ENCODE measurements at regions not wholly inside any gene's neighbourhood (a gene's known extent, or its start where the extent isn't known, plus 50 kb on each side); places are given as distances from the start of the nearest gene placed in this dataset.

DNA sequence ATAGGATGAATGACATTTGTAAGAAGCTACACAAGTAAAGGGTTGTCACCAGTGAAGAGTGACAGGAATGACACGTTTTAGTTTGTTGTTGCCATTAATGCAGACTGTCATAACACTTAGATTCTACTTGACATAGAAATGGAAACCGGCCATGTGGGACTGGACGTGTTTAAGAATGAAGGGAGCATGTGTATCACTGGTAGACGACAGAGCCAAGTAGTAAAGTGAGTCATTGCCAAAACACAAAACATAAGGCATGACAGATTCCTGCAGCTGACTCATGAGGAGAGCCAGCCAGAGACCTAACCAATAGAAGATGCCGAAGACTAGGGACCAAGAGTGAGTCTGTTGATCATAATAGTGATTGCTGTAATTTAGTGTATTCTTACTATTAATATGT lies 106.2 kb upstream of the PLAAT1 start:
- H3K79me2 ChIP-seq (ENCODE audit: insufficient read depth) = no peaks in the 10 kb centered on the region
- H3K4me2 ChIP-seq = 0 out of 2 replicates have a peak overlapping the region, but pooled peaks have one; percentile 6
- no peak overlapping the region for H3K9ac ChIP-seq
- DNase-seq = no peak
- no peak overlapping the region for H3K4me3 ChIP-seq (ENCODE audit: low read depth in 2 of 2, low read length in 1 of 2)
- H2AFZ ChIP-seq (ENCODE audit: low read depth) = no peak overlapping the region
- POLR2A ChIA-PET = no interaction called here
- CTCF ChIA-PET = no interaction called here
- no peak overlapping the region for H3K27ac ChIP-seq (ENCODE audit: low read depth in 2 of 2, low read length in 1 of 2)
- 4% methylated on average over 5 of the region's 5 CpGs for WGBS (ENCODE audit: low lambda C conversion rate)
- no peaks in the 10 kb centered on the region for H4K20me1 ChIP-seq (ENCODE audit: insufficient read depth)
- H3F3A ChIP-seq (replicated peaks; ENCODE audit: insufficient read depth) = peaks cover 9% of the 10 kb centered on the region
- H3K4me1 ChIP-seq (ENCODE audit: control insufficient read depth in 1 of 2, insufficient read depth in 2 of 2, low read depth in 1 of 2, low read length in 1 of 2) = no peaks in the 10 kb centered on the region
- no peaks in the 10 kb centered on the region for H3K27me3 ChIP-seq (ENCODE audit: insufficient read depth)
- no peaks in the 10 kb centered on the region for H3K9me2 ChIP-seq
- H3K36me3 ChIP-seq (replicated peaks in 1 of 2; ENCODE audit: control insufficient read depth in 1 of 2, insufficient read depth in 2 of 2, low read length in 1 of 2) = no peaks in the 10 kb centered on the region
- TF ChIP-seq, protein P1, sequence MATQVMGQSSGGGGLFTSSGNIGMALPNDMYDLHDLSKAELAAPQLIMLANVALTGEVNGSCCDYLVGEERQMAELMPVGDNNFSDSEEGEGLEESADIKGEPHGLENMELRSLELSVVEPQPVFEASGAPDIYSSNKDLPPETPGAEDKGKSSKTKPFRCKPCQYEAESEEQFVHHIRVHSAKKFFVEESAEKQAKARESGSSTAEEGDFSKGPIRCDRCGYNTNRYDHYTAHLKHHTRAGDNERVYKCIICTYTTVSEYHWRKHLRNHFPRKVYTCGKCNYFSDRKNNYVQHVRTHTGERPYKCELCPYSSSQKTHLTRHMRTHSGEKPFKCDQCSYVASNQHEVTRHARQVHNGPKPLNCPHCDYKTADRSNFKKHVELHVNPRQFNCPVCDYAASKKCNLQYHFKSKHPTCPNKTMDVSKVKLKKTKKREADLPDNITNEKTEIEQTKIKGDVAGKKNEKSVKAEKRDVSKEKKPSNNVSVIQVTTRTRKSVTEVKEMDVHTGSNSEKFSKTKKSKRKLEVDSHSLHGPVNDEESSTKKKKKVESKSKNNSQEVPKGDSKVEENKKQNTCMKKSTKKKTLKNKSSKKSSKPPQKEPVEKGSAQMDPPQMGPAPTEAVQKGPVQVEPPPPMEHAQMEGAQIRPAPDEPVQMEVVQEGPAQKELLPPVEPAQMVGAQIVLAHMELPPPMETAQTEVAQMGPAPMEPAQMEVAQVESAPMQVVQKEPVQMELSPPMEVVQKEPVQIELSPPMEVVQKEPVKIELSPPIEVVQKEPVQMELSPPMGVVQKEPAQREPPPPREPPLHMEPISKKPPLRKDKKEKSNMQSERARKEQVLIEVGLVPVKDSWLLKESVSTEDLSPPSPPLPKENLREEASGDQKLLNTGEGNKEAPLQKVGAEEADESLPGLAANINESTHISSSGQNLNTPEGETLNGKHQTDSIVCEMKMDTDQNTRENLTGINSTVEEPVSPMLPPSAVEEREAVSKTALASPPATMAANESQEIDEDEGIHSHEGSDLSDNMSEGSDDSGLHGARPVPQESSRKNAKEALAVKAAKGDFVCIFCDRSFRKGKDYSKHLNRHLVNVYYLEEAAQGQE (IDR thresholded peaks at IDR 0.05; ENCODE audit: low read depth, low read length) = no peak
- TF ChIP-seq JUND (IDR thresholded peaks at IDR 0.05) = peak; percentile 47; the same call in 1 of the 2 replicates
- no peak for TF ChIP-seq SIN3A (IDR thresholded peaks at IDR 0.05; ENCODE audit: borderline replicate concordance, low read depth, low read length)
- peak; percentile 71 for TF ChIP-seq TCF12 (IDR thresholded peaks at IDR 0.05)
- TF ChIP-seq, protein P2, sequence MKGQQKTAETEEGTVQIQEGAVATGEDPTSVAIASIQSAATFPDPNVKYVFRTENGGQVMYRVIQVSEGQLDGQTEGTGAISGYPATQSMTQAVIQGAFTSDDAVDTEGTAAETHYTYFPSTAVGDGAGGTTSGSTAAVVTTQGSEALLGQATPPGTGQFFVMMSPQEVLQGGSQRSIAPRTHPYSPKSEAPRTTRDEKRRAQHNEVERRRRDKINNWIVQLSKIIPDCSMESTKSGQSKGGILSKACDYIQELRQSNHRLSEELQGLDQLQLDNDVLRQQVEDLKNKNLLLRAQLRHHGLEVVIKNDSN (IDR thresholded peaks at IDR 0.05; ENCODE audit: borderline replicate concordance, low read depth) = no peak
- TF ChIP-seq, protein P3, sequence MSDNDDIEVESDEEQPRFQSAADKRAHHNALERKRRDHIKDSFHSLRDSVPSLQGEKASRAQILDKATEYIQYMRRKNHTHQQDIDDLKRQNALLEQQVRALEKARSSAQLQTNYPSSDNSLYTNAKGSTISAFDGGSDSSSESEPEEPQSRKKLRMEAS (IDR thresholded peaks at IDR 0.05; ENCODE audit: low read depth) = 0 out of 2 replicates have a peak, but pooled peaks have one; percentile 31
- TF ChIP-seq NFIC (IDR thresholded peaks at IDR 0.05; ENCODE audit: borderline replicate concordance) = peak; percentile 50
- TF ChIP-seq, protein P4, sequence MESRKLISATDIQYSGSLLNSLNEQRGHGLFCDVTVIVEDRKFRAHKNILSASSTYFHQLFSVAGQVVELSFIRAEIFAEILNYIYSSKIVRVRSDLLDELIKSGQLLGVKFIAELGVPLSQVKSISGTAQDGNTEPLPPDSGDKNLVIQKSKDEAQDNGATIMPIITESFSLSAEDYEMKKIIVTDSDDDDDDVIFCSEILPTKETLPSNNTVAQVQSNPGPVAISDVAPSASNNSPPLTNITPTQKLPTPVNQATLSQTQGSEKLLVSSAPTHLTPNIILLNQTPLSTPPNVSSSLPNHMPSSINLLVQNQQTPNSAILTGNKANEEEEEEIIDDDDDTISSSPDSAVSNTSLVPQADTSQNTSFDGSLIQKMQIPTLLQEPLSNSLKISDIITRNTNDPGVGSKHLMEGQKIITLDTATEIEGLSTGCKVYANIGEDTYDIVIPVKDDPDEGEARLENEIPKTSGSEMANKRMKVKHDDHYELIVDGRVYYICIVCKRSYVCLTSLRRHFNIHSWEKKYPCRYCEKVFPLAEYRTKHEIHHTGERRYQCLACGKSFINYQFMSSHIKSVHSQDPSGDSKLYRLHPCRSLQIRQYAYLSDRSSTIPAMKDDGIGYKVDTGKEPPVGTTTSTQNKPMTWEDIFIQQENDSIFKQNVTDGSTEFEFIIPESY (IDR thresholded peaks at IDR 0.05; ENCODE audit: borderline replicate concordance, low read depth) = no peak
- peak; percentile 70; the same call in 1 of the 2 replicates for TF ChIP-seq FOSL2 (IDR thresholded peaks at IDR 0.05; ENCODE audit: borderline replicate concordance, low read depth)
- TF ChIP-seq GABPA (IDR thresholded peaks at IDR 0.05; ENCODE audit: low read depth) = no peak
- H3K9me3 ChIP-seq = no peaks in the 10 kb centered on the region

DNA sequence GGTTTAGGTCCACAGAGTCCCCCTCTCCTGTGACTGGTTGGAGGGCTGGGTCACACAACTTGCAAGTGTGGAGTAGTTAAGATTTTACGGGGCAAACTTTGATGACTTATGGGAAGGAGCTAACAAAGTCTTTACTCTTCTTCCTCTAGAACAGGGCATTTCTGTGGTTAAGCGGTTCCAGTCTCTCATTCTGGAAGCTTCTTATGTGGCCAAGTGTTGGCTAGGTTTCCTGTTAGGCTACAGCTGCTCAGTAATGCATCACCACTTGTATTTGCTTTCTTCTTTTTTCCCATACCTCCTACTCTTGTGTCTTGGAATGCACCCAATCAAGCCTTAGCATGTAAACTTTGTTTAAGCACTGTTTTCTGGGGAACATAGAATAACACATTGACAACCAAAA lies 100.6 kb upstream of the PLAAT1 start:
- H3K36me3 ChIP-seq (replicated peaks in 1 of 2; ENCODE audit: control insufficient read depth in 1 of 2, insufficient read depth in 2 of 2, low read length in 1 of 2) = no peaks in the 10 kb centered on the region
- 28% methylated on average over 2 of the region's 2 CpGs for WGBS (ENCODE audit: low lambda C conversion rate)
- no peak overlapping the region for H3K9ac ChIP-seq
- H3K4me2 ChIP-seq = no peak overlapping the region
- H3K27me3 ChIP-seq (ENCODE audit: insufficient read depth) = no peaks in the 10 kb centered on the region
- H4K20me1 ChIP-seq (ENCODE audit: insufficient read depth) = no peaks in the 10 kb centered on the region
- no peaks in the 10 kb centered on the region for H3K9me2 ChIP-seq
- H3K79me2 ChIP-seq (ENCODE audit: insufficient read depth) = no peaks in the 10 kb centered on the region
- no peaks in the 10 kb centered on the region for H3K4me1 ChIP-seq (ENCODE audit: control insufficient read depth in 1 of 2, insufficient read depth in 2 of 2, low read depth in 1 of 2, low read length in 1 of 2)
- H3K9me3 ChIP-seq = no peaks in the 10 kb centered on the region
- no peak for DNase-seq
- H3K4me3 ChIP-seq (ENCODE audit: low read depth in 2 of 2, low read length in 1 of 2) = no peak overlapping the region
- ChIA-PET CTCF (no interaction called here), POLR2A (no interaction called here)
- H3F3A ChIP-seq (replicated peaks; ENCODE audit: insufficient read depth) = no peaks in the 10 kb centered on the region
- H2AFZ ChIP-seq (ENCODE audit: low read depth) = no peak overlapping the region
- no peak overlapping the region for H3K27ac ChIP-seq (ENCODE audit: low read depth in 2 of 2, low read length in 1 of 2)
- TF ChIP-seq, protein P5, sequence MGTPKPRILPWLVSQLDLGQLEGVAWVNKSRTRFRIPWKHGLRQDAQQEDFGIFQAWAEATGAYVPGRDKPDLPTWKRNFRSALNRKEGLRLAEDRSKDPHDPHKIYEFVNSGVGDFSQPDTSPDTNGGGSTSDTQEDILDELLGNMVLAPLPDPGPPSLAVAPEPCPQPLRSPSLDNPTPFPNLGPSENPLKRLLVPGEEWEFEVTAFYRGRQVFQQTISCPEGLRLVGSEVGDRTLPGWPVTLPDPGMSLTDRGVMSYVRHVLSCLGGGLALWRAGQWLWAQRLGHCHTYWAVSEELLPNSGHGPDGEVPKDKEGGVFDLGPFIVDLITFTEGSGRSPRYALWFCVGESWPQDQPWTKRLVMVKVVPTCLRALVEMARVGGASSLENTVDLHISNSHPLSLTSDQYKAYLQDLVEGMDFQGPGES (IDR thresholded peaks at IDR 0.05; ENCODE audit: low read depth, low read length) = no peak
- TF ChIP-seq, protein P6, sequence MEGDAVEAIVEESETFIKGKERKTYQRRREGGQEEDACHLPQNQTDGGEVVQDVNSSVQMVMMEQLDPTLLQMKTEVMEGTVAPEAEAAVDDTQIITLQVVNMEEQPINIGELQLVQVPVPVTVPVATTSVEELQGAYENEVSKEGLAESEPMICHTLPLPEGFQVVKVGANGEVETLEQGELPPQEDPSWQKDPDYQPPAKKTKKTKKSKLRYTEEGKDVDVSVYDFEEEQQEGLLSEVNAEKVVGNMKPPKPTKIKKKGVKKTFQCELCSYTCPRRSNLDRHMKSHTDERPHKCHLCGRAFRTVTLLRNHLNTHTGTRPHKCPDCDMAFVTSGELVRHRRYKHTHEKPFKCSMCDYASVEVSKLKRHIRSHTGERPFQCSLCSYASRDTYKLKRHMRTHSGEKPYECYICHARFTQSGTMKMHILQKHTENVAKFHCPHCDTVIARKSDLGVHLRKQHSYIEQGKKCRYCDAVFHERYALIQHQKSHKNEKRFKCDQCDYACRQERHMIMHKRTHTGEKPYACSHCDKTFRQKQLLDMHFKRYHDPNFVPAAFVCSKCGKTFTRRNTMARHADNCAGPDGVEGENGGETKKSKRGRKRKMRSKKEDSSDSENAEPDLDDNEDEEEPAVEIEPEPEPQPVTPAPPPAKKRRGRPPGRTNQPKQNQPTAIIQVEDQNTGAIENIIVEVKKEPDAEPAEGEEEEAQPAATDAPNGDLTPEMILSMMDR (IDR thresholded peaks at IDR 0.05) = no peak
- TF ChIP-seq TEAD4 (IDR thresholded peaks at IDR 0.05; ENCODE audit: borderline replicate concordance, insufficient read depth) (no peak), SIN3A (IDR thresholded peaks at IDR 0.05; ENCODE audit: borderline replicate concordance, low read depth, low read length) (no peak), FOXM1 (IDR thresholded peaks at IDR 0.05; ENCODE audit: low read depth) (no peak), NFIC (IDR thresholded peaks at IDR 0.05; ENCODE audit: borderline replicate concordance) (no peak), RCOR1 (IDR thresholded peaks at IDR 0.05; ENCODE audit: low read length) (no peak), YY1 (IDR thresholded peaks at IDR 0.05; ENCODE audit: low read depth) (no peak), CHD2 (IDR thresholded peaks at IDR 0.05; ENCODE audit: low read length, partially characterized antibody) (no peak), TCF12 (IDR thresholded peaks at IDR 0.05) (no peak), SMC3 (IDR thresholded peaks at IDR 0.05; ENCODE audit: low read depth, low read length) (no peak)
- TF ChIP-seq, protein P3 (IDR thresholded peaks at IDR 0.05; ENCODE audit: low read depth) = no peak
